GM12878 (cell line): ENCODE measurements at regions not wholly inside any gene's neighbourhood (a gene's known extent, or its start where the extent isn't known, plus 50 kb on each side); places are given as distances from the start of the nearest gene placed in this dataset.

Experiments
- ATAC-seq: fragments of 200-7000 bp; cut with Tn5 transposase; 3 replicates; pipeline ENCODE4 v1.9.1; 2020; ENCODE audit warnings: mild to moderate bottlenecking, moderate library complexity
- BruUV-seq: library from RNA; stranded (reverse); fragments of 400-500 nt; replicated peaks from 2 replicates; lab custom pipeline; 2021; lab: Mats Ljungman, UMichigan
- CTCF ChIA-PET: fragments of 300-600 bp; sonication (Branson Sonifier 250); formaldehyde crosslinking; extraction: SDS; loops from one replicate; lab custom pipeline; 2021; ENCODE audit warnings: inconsistent platforms; lab: Yijun Ruan, JAX
- POLR2A ChIA-PET: fragments of 350-600 bp; formaldehyde crosslinking; extraction: SDS; loops from one replicate; lab custom pipeline; 2021; ENCODE audit warnings: inconsistent platforms; lab: Charles Lee
- RAD21 ChIA-PET: fragments of 300-600 bp; sonication (Branson Sonifier 250); formaldehyde crosslinking; loops from one replicate; lab custom pipeline; 2023; ENCODE audit warnings: antibody characterized with exemption; ENCODE audit not compliant: unreplicated experiment; lab: Charles Lee
- SMC1A ChIA-PET: fragments of 300-600 bp; sonication (Branson Sonifier 250); formaldehyde crosslinking; loops from one replicate; lab custom pipeline; 2023; ENCODE audit not compliant: unreplicated experiment, uncharacterized antibody; lab: Charles Lee
- DNase-seq: peaks from one replicate; pipeline ENCODE4 v3.0.0-alpha.2; 2011; ENCODE audit warnings: low read depth, low spot score
- FAIRE-seq: peaks from 3 replicates; lab custom pipeline; 2011; peaks lifted over from hg19 to GRCh38; lab: Jason Lieb, UNC
- H2AFZ ChIP-seq: 2 replicates; pipeline ENCODE4 v1.6.0; 2011; ENCODE audit warnings: low read depth, low read length, control low read depth; ENCODE audit not compliant: control insufficient read depth
- H3K27ac ChIP-seq: 2 replicates; pipeline ENCODE4 v1.5.1; 2011; ENCODE audit warnings: control low read depth; ENCODE audit not compliant: control insufficient read depth, insufficient read depth
- H3K27me3 ChIP-seq, 2 experiments: replicated peaks in 1 of 2; 2 replicates each; pipeline versions ENCODE4 v1.6.0 to v1.6.1; 2011; ENCODE audit warnings: low read length in 1 of 2; ENCODE audit not compliant: control insufficient read depth in 2 of 2, insufficient read depth in 2 of 2
- H3K36me3 ChIP-seq, 2 experiments: 2 replicates each; pipeline ENCODE4 v1.5.1; 2011; ENCODE audit warnings: low read length in 1 of 2; ENCODE audit not compliant: control insufficient read depth in 2 of 2, insufficient read depth in 2 of 2
- H3K4me1 ChIP-seq: 2 replicates; pipeline ENCODE4 v1.6.1; 2011; ENCODE audit warnings: mild to moderate bottlenecking, low read length, moderate library complexity, mixed read lengths; ENCODE audit not compliant: control insufficient read depth, insufficient read depth
- H3K4me2 ChIP-seq: 2 replicates; pipeline ENCODE4 v1.6.0; 2011; ENCODE audit warnings: control low read depth; ENCODE audit not compliant: control insufficient read depth, insufficient read depth
- H3K4me3 ChIP-seq: fragments of 200-600 bp; sonication (generic); 2 replicates; pipeline ENCODE4 v1.5.1; 2016
- H3K79me2 ChIP-seq: 2 replicates; pipeline ENCODE4 v1.6.0; 2011; ENCODE audit warnings: low read length; ENCODE audit not compliant: control insufficient read depth, insufficient read depth
- H3K9ac ChIP-seq: 2 replicates; pipeline ENCODE4 v1.8.0; 2011; ENCODE audit warnings: low read length, control low read depth, mixed read lengths; ENCODE audit not compliant: control insufficient read depth, insufficient read depth
- H3K9me3 ChIP-seq: replicated peaks from 3 replicates; pipeline ENCODE4 v1.5.1; 2011; ENCODE audit warnings: mild to moderate bottlenecking, low read length; ENCODE audit not compliant: control insufficient read depth, insufficient read depth
- H4K20me1 ChIP-seq: 2 replicates; pipeline ENCODE4 v1.6.0; 2011; ENCODE audit not compliant: control insufficient read depth, insufficient read depth
- BRCA1 ChIP-seq: IDR thresholded peaks from 2 replicates; pipeline ENCODE4 v1.6.1; 2011; ENCODE audit warnings: low read depth, low read length, improper control_type of control experiment
- CHD1 ChIP-seq: IDR thresholded peaks from 2 replicates; pipeline ENCODE4 v1.6.1; 2012; ENCODE audit warnings: low read depth, low read length, improper control_type of control experiment
- FOS ChIP-seq: IDR thresholded peaks from 3 replicates; pipeline ENCODE4 v1.6.1; 2011; ENCODE audit warnings: borderline replicate concordance; ENCODE audit not compliant: insufficient read length; ENCODE audit errors: extremely low read depth
- FOXK2 ChIP-seq: fragments of 450-650 bp; IDR thresholded peaks from 2 replicates; pipeline ENCODE4 v1.6.1; 2017; ENCODE audit warnings: mild to moderate bottlenecking, moderate library complexity
- MYC ChIP-seq: IDR thresholded peaks from 2 replicates; pipeline ENCODE4 v1.6.1; 2011; ENCODE audit warnings: mild to moderate bottlenecking, low read length, moderate library complexity, inconsistent platforms; ENCODE audit not compliant: insufficient read depth, insufficient replicate concordance, insufficient read length, severe bottlenecking
- NR2F1 ChIP-seq: fragments of 450-650 bp; conservative IDR thresholded peaks from 2 replicates; pipeline ENCODE4 v1.6.1; 2017; ENCODE audit warnings: mild to moderate bottlenecking
- PML ChIP-seq: IDR thresholded peaks from 2 replicates; pipeline ENCODE4 v1.6.1; 2012; ENCODE audit warnings: low read length, inconsistent platforms
- RB1 ChIP-seq: fragments of 450-650 bp; formaldehyde crosslinking; IDR thresholded peaks from 2 replicates; pipeline ENCODE4 v1.6.1; 2017; ENCODE audit warnings: mild to moderate bottlenecking, borderline replicate concordance
- STAT3 ChIP-seq: IDR thresholded peaks from 2 replicates; pipeline ENCODE4 v1.6.1; 2011; ENCODE audit warnings: low read depth, low read length, improper control_type of control experiment
- SUPT20H ChIP-seq: IDR thresholded peaks from 2 replicates; pipeline ENCODE4 v1.6.1; 2011; ENCODE audit warnings: low read depth, mild to moderate bottlenecking, low read length, moderate library complexity, borderline replicate concordance; ENCODE audit not compliant: control insufficient read depth
- TBL1XR1 ChIP-seq: IDR thresholded peaks from 2 replicates; pipeline ENCODE4 v1.6.1; 2012; ENCODE audit warnings: low read depth, low read length, improper control_type of control experiment
- ZNF207 ChIP-seq: fragments of 450-650 bp; IDR thresholded peaks from 2 replicates; pipeline ENCODE4 v1.6.1; 2014; ENCODE audit warnings: antibody characterized with exemption, mild to moderate bottlenecking, borderline replicate concordance
- WGBS: methylation state at CpG from one replicate; pipeline ENCODE4 v1.1.6; 2016; ENCODE audit warnings: low lambda C conversion rate; ENCODE audit not compliant: insufficient replicate concordance, insufficient coverage; ENCODE audit errors: missing lambda C conversion rate; 5-methylcytosine and 5-hydroxymethylcytosine counted together
- in situ Hi-C: fragments of 300-500 bp; cut with MboI; formaldehyde crosslinking; loops from 9 replicates; pipeline ENCODE4 v1.14.3; 2018; ENCODE audit warnings: mixed read lengths
- intact Hi-C: fragments of 100-400 bp; cut with micrococcal nuclease; formaldehyde crosslinking; loops from one replicate; pipeline ENCODE4 v1.14.2; 2022; ENCODE audit not compliant: unreplicated experiment
- TF ChIP-seq, protein P1 (sequence below): fragments of 450-650 bp; IDR thresholded peaks from 2 replicates; pipeline ENCODE4 v1.6.1; 2018; ENCODE audit warnings: mild to moderate bottlenecking, low read depth, moderate library complexity; ENCODE audit not compliant: partially characterized antibody

DNA sequence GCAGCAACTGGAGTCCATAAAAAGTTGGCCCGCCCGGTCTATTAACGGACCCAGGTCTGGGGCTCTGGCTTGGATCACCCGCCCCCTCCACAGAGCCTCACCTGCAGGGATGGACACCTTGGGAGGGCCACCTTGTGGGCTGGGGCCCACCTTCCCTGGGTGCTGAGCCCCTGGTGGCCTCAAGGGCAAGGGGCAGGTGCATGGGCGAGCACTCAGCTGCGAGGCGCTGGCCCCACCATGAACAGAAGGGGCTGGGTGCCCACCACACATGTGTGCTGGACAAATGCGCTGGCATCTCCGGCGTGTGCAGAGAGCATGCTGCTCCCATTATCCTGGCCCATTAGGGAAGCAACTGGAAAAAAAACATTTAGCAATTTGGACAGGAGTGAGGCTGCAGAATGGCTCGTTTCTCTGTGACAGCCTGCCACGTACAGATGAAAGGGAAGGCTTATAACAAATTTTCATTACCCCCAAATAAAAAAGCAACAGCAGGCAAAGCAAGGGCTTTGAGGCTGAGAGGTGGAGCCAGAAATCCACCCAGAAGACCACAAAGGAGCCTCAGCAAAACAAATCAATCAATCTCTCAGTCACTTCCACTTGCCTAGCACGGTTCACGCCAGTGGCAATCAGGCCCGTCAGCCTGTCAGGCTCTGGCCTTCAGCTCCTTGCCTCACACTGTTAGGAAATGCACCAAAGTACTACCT, 253.1 kb upstream of the ZNF521 start:
- CTCF ChIA-PET = no interaction called here
- H3K4me1 ChIP-seq = no peaks in the 10 kb centered on the region
- no peaks in the 10 kb centered on the region for H4K20me1 ChIP-seq
- WGBS = 43% methylated on average over 15 of the region's 15 CpGs
- H3K36me3 ChIP-seq = no peaks in the 10 kb centered on the region
- DNase-seq = no peak
- POLR2A ChIA-PET = no interaction called here
- RAD21 ChIA-PET = no interaction called here
- no peaks in the 10 kb centered on the region for H3K79me2 ChIP-seq
- TF ChIP-seq STAT3 (no peak), MYC (no peak), CHD1 (no peak), FOS (no peak), BRCA1 (no peak), RB1 (no peak), SUPT20H (no peak), ZNF207 (no peak), NR2F1 (no peak), PML (no peak), FOXK2 (no peak), TBL1XR1 (no peak)
- TF ChIP-seq, protein P1, sequence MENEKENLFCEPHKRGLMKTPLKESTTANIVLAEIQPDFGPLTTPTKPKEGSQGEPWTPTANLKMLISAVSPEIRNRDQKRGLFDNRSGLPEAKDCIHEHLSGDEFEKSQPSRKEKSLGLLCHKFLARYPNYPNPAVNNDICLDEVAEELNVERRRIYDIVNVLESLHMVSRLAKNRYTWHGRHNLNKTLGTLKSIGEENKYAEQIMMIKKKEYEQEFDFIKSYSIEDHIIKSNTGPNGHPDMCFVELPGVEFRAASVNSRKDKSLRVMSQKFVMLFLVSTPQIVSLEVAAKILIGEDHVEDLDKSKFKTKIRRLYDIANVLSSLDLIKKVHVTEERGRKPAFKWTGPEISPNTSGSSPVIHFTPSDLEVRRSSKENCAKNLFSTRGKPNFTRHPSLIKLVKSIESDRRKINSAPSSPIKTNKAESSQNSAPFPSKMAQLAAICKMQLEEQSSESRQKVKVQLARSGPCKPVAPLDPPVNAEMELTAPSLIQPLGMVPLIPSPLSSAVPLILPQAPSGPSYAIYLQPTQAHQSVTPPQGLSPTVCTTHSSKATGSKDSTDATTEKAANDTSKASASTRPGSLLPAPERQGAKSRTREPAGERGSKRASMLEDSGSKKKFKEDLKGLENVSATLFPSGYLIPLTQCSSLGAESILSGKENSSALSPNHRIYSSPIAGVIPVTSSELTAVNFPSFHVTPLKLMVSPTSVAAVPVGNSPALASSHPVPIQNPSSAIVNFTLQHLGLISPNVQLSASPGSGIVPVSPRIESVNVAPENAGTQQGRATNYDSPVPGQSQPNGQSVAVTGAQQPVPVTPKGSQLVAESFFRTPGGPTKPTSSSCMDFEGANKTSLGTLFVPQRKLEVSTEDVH = no peak
- H3K27ac ChIP-seq = no peak overlapping the region
- no peak for ATAC-seq
- no peak for FAIRE-seq
- no TSS peak for BruUV-seq
- SMC1A ChIA-PET = no interaction called here
- H3K27me3 ChIP-seq = no peaks in the 10 kb centered on the region
- intact Hi-C loops = no loop called here
- H3K4me3 ChIP-seq = no peak overlapping the region
- no peak overlapping the region for H3K9ac ChIP-seq
- in situ Hi-C loops = no loop called here
- no peak overlapping the region for H2AFZ ChIP-seq
- no peaks in the 10 kb centered on the region for H3K9me3 ChIP-seq
- no peak overlapping the region for H3K4me2 ChIP-seq
